ENCODE measurements at regions not wholly inside any gene's neighbourhood (a gene's known extent, or its start where the extent isn't known, plus 50 kb on each side); places are given as distances from the start of the nearest gene placed in this dataset.

DNA sequence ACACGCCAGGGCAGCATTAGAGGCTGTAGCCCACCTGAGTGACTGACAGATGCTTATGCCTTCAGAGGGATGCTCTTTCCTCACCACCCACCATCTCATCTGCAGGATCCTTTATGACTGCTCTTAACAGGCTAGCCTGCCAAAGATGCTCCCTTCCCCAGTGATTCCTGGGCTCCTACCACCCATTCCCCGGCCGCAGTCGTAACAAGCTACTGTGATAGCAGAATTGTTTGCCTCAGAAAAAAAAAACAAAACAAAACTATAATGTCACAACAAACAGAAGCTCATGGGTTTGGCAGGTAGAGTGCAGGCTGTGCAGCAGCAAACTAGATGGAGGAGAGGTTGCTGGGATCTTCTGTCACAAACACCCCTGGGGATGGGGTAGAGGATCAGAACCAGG is 343.9 kb upstream of the ZMIZ1 start:
- no peak for DNase-seq (ENCODE audit: low spot score)
- in situ Hi-C loops (cut with HindIII; ENCODE audit: low sequenced_read_pairs) = no loop called here

DNA sequence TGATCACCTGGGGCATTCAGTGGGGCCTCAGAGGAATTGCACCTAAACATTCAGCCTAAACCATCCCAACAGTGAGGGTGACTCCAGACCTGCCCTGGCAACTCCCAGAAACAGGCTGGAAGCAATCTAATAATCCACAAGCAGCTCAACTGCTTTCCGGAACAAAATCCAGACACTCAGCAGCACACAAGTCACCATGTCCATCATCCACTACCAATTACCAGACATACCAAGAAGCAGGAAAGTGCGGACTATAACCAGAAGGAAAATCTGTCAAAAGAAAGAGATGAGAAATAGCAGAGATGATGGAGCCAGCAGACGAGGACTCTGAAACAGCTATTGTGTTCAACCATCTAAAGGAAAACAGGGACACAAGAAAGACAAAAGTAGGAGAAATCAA is 342.6 kb upstream of the ZMIZ1 start:
- DNase-seq (ENCODE audit: low spot score) = no peak
- in situ Hi-C loops (cut with HindIII; ENCODE audit: low sequenced_read_pairs) = no loop called here

DNA sequence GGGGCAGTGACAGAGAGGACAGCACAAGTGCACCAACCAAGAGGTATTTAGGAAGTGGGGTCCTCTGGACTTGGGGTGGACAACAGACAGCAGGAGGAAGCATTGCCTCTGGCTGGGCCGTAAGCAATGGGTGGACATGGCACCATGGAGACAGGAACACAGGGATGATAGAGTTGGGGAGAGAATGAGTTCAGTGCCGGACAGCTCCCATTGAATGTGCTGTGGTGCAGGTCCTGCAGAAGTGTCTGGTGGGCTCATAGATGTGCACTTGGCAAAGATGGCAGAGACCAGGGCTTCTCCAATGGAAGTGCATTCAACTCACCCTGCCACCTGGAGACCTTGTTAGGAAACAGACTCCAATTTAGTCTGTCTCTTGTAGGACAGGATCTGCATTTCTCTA is 341.5 kb upstream of the ZMIZ1 start:
- DNase-seq (ENCODE audit: low spot score) = no peak
- in situ Hi-C loops (cut with HindIII; ENCODE audit: low sequenced_read_pairs) = no loop called here

DNA sequence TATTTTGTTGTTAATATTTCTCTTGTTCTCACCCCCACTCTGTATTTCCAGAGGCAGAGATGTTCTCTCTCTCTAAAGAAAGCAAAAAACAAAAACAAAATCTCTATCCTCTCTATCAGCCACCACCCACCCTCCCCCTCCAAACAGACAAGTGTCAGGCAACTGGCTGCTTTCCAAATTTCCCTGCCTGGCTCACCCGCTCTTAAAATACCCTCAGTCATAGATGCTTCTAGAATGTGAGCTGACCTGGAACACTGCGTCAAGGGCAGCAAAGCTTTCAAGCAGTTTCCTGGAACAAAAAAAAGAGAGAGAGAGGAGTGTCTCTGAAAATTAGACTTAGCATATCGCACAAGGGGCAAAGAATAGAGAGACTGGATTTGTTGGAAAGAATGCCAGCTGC is 341.0 kb upstream of the ZMIZ1 start:
- in situ Hi-C loops (cut with HindIII; ENCODE audit: low sequenced_read_pairs) = no loop called here
- no peak for DNase-seq (ENCODE audit: low spot score)

DNA sequence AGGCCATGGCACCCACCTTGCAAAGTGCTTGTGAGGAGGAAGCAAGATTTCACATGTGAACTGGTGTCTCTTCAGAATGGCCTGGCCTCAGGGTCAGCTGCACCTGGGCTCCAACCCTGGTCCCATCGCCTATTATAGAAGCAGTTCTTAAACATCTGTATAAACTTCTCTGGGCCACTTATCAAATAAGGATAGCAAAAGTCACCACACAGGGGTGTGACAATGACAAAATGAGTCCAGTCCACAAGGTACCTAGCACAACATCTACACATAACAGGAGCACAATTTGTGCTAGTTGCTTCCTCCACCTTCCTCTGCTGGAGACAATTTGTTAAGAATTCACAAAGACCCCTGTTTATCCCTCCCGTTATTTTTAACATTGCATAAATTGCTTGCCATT is 340.6 kb upstream of the ZMIZ1 start:
- in situ Hi-C loops (cut with HindIII; ENCODE audit: low sequenced_read_pairs) = no loop called here
- no peak for DNase-seq (ENCODE audit: low spot score)

DNA sequence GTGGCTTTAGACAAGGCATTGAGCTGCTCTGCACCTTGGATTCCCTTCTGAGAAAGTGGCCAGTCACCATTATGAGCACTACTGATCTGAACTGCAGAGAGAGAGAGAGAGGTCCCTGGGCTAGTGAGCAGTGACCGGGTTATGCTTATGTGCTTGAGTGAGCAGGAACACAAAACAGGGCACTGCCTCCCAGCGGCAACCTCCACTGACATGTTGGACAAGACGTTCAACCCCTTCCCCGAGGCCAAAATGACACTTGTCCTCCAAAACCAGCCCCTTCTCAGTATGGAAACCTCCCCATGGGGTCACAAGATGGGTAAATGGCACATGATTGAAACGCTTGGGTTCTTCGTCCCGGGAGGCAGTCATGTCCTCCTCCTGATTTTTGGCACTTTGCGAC is 339.4 kb upstream of the ZMIZ1 start:
- no peak for DNase-seq (ENCODE audit: low spot score)
- in situ Hi-C loops (cut with HindIII; ENCODE audit: low sequenced_read_pairs) = no loop called here

DNA sequence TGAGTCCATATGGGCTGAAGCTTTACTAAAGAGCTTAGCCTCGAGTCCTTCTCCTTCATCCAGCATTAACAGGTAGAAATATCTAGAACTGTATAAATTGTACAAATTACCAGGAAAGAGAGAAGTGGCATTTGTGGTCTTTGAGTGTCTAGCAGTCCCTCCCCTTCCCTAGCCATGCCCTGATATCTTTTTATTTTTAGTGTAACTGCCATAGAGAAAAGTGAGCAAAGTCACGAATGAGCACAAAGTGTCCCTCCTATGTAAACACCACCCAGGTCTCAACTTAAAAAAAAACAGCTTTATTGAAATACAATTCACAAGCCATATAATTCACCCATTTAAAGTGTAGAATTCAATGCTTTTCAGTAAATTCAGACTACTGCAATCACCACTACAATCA is 339.0 kb upstream of the ZMIZ1 start:
- DNase-seq (ENCODE audit: low spot score) = no peak
- in situ Hi-C loops (cut with HindIII; ENCODE audit: low sequenced_read_pairs) = no loop called here

DNA sequence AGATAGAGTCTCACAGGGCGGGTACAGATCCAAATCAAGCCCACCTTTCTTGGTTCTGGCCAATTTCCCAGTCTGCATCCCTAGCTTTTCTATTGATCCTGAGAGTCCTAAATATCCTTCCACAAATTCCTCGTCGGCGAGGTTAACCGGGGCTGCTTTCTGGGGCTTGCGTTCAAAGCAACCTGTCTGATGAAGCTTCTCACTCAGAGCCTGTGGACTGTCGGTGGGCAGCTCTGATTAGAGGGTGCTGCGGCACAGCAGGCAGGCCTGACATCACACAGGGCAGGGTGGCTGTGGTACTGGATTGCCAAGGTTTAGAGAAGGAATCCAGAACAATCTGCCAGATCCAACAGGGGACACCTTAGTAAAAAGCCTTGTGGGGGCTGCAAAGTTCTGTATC is 338.0 kb upstream of the ZMIZ1 start:
- DNase-seq (ENCODE audit: low spot score) = no peak
- in situ Hi-C loops (cut with HindIII; ENCODE audit: low sequenced_read_pairs) = no loop called here

DNA sequence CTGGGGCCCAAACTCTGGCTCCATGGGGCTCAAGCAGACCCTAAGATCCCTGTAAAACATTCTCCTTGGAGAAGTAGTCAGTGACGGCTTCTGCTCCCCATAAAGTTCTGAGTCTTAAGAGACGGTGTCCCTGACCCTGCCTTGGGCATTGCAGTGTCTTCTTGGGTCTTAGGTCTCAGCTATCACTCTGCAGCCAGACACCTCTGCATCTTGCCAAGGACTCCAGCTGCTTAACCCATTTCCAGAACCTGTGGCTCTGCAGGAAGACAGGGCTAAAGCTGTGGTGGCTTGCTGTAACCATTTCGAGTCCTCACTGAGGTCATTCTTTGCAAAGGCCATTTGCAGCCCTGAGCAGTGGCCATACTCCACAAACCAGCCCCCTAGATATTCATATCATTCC is 337.1 kb upstream of the ZMIZ1 start:
- in situ Hi-C loops (cut with HindIII; ENCODE audit: low sequenced_read_pairs) = no loop called here
- no peak for DNase-seq (ENCODE audit: low spot score)

DNA sequence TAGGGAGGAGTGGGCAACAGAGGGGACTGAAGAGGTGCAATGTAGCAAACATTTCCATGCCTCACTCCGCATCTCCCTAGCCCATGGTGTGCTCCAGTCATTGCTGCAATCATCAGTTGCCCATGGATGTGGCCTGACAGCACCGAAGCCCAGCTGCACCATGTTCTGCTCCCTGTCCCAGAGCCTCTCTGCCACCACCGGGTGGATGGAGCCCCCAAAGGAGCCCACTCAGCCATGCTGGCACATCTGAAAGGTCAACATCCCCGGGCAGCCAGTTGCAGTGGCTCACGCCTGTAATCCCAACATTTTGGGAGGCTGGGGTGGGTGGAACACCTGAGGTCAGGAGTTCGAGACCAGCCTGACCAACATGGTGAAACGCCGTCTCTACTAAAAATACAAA is 336.4 kb upstream of the ZMIZ1 start:
- in situ Hi-C loops (cut with HindIII; ENCODE audit: low sequenced_read_pairs) = no loop called here
- no peak for DNase-seq (ENCODE audit: low spot score)

DNA sequence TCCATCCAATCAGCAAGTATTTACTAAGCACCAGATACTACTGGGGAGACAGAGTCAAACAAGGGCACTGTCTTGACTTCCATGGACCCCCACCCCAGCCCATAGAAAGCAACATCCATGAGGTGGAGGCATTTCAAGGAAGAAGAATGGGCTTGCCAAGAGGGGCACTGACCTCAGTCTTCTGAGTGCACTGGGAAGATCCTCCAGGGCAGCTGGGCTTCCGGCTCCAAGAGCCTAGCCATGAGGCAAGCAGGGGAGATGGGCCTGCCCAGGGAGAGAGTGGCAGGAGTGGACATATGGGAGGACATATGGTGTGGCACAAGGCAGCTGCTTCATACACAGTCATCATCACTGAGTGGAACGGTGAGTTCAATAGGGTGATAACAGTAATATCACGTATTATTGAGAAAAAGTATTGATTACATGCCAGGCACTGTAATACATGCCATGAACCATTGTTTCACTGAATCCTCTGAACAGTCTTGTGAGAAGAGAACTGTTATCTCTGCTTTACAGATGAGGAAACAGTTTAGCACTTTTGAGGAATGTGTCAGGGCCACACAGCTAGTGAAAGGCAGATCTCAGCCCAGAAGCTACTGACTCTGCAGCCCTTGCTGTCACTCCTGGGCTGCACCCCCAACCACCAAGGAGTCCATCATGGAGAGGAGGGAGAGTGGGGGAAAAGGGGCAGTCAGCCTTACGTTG is 331.7 kb upstream of the ZMIZ1 start:
- DNase-seq (ENCODE audit: low spot score) = peak; percentile 46
- in situ Hi-C loops (cut with HindIII; ENCODE audit: low sequenced_read_pairs) = no loop called here

DNA sequence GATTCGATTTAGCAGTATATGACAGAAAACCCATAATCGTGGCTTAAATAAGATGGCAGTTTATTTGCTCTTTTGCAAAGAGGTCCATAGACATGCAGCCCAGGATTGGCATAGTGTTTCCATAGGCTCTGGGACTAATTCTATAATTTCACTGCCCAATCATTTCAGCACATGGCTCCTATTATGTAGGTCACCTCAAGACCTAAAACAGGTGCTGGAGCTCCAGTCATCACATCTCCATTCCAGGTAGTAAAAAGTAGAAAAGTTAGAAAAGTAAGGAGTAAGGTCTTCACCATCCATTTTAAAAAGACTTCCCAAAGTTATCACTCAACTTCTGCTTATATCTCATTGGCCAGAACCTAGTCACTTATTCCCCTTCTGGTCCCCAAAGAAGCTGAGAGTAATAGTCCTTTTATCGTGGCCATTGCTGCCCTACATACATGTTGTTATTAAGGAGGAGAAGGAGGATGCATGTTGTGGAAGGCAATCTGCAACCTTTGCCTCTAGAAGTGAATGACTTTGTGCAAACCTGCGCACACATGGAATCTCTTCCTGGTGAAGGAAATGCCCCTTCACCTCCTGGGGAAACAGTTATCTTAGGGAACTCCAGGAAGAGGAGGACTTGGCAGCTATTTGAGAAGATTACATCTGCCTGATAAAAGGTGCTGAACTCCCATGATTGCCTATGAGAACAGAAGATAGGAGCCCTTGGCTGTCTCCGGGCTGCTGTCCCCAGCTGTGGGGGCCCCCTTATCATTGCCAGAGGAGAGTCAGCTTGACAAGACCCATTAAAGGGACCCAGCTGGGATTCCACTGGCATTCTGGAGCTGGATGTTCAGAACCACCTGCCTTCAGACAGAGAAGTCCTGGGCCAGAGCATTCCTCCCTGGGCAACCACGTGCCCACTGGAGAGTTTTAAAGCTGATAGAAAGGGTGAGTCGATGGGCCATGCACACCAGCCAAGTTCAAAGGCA is 330.6 kb upstream of the ZMIZ1 start:
- in situ Hi-C loops (cut with HindIII; ENCODE audit: low sequenced_read_pairs) = no loop called here
- DNase-seq (ENCODE audit: low spot score) = no peak

DNA sequence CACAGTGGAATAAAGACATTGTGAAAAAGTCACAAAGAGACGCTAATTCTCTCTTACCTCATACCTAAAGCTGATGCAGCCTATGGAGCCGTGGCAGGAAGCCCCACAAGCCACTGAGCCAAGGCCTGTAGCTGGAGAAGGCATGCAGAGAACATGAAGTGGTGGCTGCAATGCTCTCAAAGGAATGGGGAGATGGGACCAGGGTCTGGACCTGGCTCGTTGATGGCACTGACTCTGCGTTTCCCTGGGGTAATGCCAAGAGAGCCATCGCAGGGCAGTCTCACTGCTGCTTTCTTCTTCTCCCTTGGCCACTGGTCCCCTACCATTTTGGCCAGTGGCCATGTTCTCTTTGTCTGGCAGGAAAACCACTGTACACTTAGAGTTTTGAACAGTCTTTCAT is 329.9 kb upstream of the ZMIZ1 start:
- DNase-seq (ENCODE audit: low spot score) = no peak
- in situ Hi-C loops (cut with HindIII; ENCODE audit: low sequenced_read_pairs) = no loop called here

DNA sequence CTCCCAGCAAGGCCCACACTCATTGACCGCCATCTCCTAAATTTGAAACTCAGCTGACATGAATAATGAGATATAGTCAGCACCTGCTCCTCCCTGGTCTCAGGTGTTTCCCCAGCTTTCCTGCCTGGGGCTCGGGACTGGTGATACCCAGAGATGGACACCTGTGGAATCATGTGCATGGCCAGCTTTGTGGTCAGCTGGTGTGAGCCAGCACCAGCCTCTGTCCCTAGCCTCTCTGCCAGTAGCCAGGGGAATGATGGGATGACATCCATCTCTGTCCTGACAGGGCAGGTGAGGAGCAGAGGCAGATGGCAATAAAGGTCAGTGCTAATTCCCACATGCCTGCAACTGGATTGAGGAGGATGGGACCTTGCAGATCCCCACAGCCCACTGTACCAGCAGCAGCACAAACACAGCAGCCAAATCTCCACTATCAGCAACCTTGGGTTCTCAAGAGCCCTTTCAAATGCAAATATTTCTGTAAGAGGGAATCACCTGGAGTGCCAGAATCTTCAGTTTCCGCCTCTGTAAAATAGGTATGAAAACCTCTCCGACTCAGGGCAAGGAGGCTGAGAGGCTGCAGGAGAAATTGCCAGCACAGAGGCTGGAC is 329.2 kb upstream of the ZMIZ1 start:
- DNase-seq (ENCODE audit: low spot score) = no peak
- in situ Hi-C loops (cut with HindIII; ENCODE audit: low sequenced_read_pairs) = no loop called here

DNA sequence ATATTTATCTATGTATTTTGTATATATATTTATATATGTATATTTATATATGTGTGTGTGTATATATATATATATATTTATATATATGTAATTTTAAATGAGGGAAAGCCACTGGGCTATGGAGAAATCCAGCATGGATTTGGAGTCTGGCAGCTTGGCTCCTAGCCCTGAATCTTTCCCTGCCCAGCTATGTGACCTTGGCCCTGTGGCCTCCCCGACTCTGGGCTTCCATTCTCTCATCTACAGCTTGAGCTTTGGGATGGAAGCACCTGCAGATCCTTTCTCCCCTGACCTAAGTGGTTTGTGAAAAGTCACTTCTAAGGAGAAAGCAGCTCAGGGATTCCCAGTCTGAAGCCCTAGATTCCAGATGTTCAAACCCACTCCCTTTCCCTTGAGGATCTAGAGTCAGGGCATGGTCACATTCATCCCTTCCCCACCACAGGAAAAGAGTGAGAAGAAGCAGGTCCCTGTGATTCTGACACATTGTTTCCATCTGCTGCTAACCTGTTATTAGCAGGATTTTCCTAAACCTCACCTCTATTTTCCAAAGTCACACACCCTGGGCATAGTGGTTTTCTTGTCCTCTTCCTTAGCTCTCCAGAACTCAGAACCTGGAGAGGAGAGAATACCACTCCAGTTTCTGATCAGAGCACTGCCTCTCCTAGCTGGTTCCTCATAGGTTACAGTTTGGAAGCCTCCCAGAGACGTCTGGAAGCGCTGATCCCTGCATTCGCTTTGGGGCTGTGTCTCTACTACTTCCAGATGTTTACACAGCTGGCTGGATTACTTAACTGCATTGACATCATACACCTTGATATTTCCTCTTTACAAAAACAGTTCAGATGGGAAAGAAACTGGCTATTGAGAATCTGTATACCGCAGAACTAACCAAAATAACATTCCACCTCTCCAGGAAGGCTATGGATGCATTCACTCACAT is 327.5 kb upstream of the ZMIZ1 start:
- DNase-seq (ENCODE audit: low spot score) = no peak
- in situ Hi-C loops (cut with HindIII; ENCODE audit: low sequenced_read_pairs) = no loop called here

DNA sequence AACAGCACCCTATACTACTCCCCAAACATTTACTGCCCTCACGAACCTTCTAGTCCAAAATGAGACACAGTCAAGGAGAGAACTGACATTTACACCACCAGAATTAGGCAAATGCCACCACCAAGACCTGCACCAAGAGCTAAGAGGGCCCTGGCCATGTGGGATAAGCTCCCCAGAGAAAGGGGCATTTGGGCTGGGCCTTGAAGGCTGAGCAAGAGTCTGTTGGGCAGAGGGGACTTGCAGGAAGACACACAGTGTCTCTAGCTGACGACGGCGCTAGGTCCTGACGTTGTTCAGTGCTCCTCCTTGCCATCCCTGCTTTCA is 326.4 kb upstream of the ZMIZ1 start:
- DNase-seq (ENCODE audit: low spot score) = no peak
- in situ Hi-C loops (cut with HindIII; ENCODE audit: low sequenced_read_pairs) = no loop called here

DNA sequence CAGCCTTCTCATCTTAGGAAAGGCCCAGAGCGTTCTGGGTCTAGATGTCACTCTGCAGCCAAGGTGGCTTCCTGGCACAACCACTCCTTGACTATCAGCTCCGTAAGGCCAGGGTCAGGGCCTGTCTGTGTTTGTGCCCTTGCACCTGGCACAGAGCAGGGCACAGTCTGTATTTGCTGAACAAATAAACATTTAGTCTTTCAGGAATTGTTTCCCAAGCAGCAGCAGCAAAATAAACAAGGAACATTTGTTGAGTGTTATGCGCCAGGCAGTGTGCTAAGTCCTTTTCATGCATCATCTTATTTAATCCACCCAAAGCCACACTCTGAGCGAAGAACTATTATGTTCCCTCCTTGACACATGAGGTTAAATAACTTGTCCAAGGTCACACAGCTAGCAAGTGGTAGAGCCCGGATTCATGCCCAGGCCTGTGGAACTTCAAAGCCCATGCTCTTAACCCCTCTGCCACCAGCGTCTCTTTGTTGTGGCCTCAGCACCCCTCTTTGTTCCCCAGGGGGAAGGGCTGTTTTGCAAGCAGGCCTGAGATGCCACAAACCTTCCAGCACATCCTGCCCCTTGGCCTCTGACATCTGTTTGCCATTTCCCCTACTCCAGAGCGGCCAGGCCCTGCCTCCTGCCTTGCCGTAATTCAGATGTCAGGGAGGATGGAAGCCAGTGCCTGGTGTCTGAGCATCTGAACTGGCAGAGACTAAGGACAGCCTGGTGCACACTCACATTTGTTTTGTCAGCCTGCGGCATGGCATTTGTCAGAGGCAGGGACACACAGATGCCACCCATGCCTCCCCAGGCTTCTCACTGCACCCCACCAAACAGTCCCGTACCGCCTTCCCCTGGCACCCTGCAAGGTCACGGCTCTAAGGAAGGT is 325.8 kb upstream of the ZMIZ1 start:
- in situ Hi-C loops (cut with HindIII; ENCODE audit: low sequenced_read_pairs) = no loop called here
- no peak for DNase-seq (ENCODE audit: low spot score)

DNA sequence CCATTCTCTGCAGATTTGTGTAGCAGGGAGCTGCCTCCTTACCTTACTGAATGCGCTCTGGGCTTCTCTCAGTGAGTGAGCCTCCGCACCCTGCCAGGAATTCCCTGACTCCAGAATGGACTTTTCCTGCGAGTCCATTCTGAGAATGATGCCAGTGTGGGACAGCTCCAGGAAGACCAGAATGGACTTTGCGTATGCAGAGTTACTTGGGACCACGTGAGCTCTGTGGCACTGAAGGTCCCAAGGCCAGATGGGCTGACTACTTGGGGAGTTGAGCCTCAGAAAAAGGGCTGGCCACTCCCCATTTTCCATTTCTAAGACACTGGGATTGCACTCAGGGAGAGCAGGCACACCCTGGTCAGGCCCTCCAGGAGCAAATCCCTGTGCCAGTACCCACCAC is 324.7 kb upstream of the ZMIZ1 start:
- no peak for DNase-seq (ENCODE audit: low spot score)
- in situ Hi-C loops (cut with HindIII; ENCODE audit: low sequenced_read_pairs) = no loop called here
